NCI-H2227 treated with DMSO at 0.1 percent for 48 hours (cell line): ENCODE measurements at regions not wholly inside any gene's neighbourhood (a gene's known extent, or its start where the extent isn't known, plus 50 kb on each side); places are given as distances from the start of the nearest gene placed in this dataset.
A peak's percentile ranks its signal among the peaks of the same experiment; 100 is the strongest.
"Not testable (repeated sequence)": the region's sequence is repeated elsewhere in the genome, so short reads cannot be mapped to it uniquely, and the experiment has no call there.

Experiments used
- DNase-seq: peaks from one replicate; lab custom pipeline; 2025; lab: John Stamatoyannopoulos, UW

DNA sequence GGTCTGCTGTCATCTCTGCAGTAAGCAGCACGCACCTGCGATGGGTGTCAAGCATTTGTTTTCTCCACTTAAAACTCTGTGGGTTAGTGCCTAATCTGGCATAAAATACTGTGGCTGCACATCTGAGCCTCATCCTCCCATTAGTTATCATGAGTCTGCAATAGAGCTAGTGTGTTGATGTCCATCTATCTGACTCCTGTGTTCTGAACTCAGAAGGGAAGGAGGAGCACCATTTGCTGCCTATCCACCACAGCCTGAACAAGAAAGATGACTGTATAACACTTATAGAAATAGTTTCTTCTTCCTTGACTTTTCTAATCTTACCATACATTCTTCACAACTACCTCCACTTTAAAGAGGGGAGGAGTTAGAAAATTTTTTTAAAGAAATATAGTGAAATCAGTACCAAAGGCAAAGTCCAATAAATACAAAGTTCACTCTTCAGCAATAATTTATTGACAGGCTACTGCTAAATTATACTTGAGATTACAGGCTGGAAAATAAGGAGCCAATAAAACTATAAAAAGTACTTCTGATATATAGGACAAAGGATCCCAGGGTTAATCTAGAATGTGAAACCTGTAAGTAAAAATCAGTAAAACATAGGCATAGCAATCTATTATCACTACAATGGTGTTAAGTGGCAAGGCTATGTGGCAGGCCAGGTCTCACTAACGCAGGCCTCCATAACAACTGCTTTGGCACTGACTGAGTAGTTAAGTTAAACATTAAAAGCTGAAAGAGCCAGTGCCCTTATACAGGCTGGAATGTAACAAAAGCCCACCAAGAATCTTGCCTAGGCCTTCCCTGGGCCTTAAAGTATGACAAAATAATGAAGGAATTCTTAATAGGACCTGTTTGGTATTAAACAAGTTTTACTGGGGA lies 70.2 kb downstream of the LGALS9C start:
- DNase-seq = not testable (repeated sequence)

DNA sequence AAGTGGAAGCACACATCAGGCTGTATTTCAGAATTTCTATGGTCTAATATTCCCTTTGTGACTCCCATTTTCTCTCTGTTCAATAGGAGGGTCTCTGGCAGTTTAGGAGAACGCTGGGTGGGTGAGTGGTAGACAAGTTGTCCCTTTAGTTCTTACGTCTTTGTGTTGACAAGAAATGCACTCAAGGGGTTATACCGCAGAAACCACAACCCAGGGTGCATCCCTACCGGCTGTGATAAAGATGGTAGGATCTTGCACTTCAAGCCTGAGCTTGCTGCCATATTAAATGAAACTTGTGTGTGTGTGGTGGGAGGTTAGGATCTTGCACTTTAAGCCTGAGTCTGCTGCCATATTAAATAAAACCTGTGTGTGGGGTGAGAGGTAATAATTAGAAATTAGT lies 80.5 kb downstream of the LGALS9C start:
- DNase-seq = not testable (repeated sequence)

DNA sequence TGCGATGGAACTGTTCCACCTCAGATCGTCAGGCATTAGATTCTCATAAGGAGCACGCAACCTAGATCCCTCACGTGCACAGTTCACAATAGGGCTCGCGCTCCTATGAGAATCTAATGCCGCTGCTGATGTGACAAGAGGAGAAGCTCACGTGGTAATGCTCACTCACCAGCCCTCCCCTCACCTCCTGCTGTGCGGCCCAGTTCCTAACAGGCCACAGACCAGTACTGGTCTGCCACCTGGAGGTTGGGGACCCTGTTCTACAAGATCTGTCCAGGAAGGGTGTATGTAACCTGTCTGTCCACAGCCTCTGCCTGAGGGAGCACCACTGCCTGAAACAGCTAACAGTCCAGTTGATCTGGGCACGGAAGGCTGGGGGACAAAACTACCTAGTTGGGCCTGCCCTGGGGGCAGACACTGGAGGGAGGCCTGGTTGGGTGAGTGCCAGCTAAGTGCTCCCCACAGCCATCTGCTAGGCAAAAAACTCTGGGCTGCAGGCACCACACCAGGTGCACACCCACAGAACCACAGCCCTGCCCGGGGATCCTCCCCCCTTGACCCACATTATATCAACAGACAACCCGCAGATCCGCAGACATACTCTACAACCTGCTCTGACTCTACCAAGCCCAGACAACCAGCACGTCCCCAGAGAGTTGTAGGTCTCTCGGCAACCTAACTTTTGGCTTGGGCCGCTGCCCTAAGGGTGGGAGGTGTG lies 80.7 kb downstream of the TBC1D28 start:
- DNase-seq = not testable (repeated sequence)

DNA sequence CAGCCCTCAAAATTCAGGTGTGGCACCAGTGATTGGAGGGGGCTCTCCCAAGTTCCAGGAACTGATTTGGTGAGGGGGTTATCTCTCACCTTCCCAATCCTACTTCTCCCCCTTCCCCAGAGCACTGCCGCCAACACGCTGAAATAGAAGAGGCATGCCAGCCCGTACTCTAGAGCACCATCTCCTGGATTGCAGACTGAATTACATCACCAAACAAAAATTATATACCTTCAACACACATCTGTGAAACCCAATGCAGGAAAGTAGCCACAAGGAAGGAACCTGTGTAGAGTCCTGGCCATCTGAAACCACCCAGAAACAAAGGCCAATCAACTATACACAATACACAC lies 80.1 kb downstream of the TBC1D28 start:
- DNase-seq = peak; percentile 32

DNA sequence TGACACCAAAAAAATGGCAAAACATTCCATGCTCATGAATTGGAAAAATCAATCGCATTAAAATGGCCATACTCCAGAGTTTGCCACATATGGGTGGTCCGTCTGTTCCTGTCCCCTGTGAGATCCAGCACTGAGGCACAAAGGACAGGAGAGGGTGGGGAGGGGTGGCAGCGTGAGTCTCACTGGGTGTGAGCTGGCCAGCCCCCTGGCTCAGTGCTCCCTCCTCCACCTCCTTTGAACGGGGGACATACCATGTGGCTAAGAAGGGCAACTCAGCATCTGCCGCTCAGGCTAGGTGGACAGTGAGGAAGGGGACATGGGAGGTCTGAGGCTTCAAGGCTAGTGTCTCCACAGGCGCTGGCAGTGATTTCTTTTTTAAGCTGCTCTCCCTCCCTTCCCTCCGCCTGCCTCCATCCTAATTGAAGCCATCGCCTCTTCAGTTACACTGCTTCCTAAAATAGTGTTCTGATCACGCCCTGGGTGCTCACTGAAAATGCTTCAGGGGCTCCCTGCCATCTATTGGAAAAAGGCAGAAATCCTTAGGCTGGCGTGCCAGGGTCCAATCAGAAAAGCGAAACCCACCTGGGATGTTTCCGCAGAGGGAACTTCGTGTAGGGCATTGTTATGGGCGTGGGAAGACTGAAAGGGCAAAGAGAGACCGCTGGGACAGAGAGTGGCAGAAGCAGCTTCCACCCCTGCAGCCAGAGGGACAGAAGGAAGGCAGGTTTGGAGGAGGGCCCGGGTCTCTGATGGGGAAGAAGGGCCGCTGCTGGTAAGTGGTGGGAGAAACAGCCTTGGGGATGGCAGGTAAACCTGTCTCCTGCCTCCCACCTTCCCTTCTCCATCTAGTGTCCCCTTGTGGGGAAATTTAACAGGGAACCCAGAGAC lies 75.8 kb downstream of the TBC1D28 start:
- not testable (repeated sequence) for DNase-seq

DNA sequence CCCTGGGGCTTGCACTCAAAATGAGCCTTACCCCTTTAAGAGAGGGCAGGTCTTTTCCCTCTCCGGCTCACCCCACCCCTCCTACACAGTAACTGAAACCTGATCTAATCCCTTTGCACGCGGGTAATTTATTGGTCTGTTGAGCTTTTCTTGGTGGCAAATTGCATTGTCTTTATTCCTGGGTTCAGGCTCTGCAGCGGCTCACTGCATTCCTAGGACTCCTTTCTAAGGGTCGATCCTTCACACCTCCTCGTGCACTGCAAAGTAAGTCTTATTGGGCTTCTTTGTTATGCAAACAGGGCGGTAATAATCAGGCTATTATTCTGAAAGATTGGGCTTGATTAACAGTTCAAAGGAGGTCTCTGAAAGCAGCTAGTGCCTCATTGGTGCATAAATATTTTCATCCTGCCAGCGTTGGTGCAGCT lies 74.7 kb downstream of the TBC1D28 start:
- DNase-seq = peak; percentile 16

DNA sequence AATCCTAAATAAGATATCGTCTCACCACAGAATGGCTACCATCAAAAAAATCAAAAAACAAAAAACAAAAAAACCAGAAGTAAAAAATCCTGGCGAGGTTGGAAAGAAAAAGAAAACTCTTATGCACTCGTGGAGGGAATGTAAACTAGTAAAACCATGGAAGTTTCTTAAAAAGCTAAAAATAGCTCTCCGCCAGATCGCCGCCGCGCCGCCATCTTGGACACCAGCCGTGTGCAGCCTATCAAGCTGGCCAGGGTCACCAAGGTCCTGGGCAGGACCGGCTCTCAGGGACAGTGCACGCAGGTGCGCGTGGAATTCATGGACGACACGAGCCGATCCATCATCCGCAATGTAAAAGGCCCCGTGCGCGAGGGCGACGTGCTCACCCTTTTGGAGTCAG lies 71.7 kb downstream of the TBC1D28 start:
- DNase-seq = not testable (repeated sequence)

DNA sequence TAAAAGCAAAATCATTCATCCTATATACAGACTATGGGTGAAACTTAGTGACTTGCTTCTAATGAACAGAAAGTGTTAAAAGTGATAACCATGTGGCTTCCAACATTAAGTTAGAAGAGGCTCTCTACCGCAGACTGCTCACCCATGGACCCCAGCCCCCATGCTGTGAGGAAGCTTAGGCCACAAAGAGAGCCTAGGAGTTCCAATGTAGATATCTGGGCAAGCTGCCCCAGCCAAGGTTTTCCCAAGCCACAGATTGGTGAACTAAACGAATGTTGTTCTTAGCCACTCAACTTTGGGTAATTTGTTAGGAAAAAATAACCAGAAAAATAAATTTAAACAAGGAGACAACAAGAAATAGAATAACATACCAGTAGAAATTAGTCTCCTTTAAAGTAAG lies 70.1 kb downstream of the TBC1D28 start:
- DNase-seq = not testable (repeated sequence)
